Neuronal stem cell (in vitro differentiated cells): ENCODE measurements at regions not wholly inside any gene's neighbourhood (a gene's known extent, or its start where the extent isn't known, plus 50 kb on each side); places are given as distances from the start of the nearest gene placed in this dataset.
A peak's percentile ranks its signal among the peaks of the same experiment; 100 is the strongest.

ENCODE experiments used
- DNase-seq: peaks from one replicate; pipeline ENCODE4 v3.0.0-alpha.2; 2013; ENCODE audit warnings: low spot score
- H2AFZ ChIP-seq: one replicate; pipeline ENCODE4 v1.6.1; 2013; ENCODE audit warnings: mild to moderate bottlenecking, low read length, inconsistent platforms
- H2AK5ac ChIP-seq: 2 replicates; pipeline ENCODE4 v1.6.1; 2013; ENCODE audit warnings: low read depth, mild to moderate bottlenecking, inconsistent platforms, low read length, moderate library complexity, mixed read lengths
- H2BK120ac ChIP-seq: 2 replicates; pipeline ENCODE4 v1.6.1; 2013; ENCODE audit warnings: low read depth, mild to moderate bottlenecking, inconsistent platforms, low read length, moderate library complexity, mixed read lengths
- H2BK12ac ChIP-seq: one replicate; pipeline ENCODE4 v1.6.1; 2013; ENCODE audit warnings: low read length, inconsistent platforms
- H2BK15ac ChIP-seq: 2 replicates; pipeline ENCODE4 v1.6.1; 2013; ENCODE audit warnings: mild to moderate bottlenecking, low read length, inconsistent platforms, mixed read lengths
- H2BK5ac ChIP-seq: one replicate; pipeline ENCODE4 v1.6.1; 2013; ENCODE audit warnings: inconsistent platforms, mild to moderate bottlenecking, low read length, moderate library complexity
- H3K14ac ChIP-seq: one replicate; pipeline ENCODE4 v1.6.1; 2013; ENCODE audit warnings: low read length, inconsistent platforms
- H3K18ac ChIP-seq: 2 replicates; pipeline ENCODE4 v1.6.1; 2013; ENCODE audit warnings: low read length, inconsistent platforms
- H3K23ac ChIP-seq: 2 replicates; pipeline ENCODE4 v1.6.1; 2013; ENCODE audit warnings: low read depth, mild to moderate bottlenecking, mixed read lengths, low read length, inconsistent platforms; ENCODE audit not compliant: poor library complexity
- H3K27ac ChIP-seq: replicated peaks from 3 replicates; pipeline ENCODE4 v1.5.1; 2013; ENCODE audit warnings: low read length, inconsistent platforms
- H3K27me3 ChIP-seq, 3 experiments: 2 replicates each; pipeline ENCODE4 v1.6.1; 2013; ENCODE audit warnings: low read length in 3 of 3, mild to moderate bottlenecking in 2 of 3, inconsistent platforms in 1 of 3, low read depth in 1 of 3, mixed read lengths in 1 of 3, moderate library complexity in 1 of 3; ENCODE audit not compliant: control insufficient read depth in 3 of 3, insufficient read depth in 3 of 3
- H3K36me3 ChIP-seq, 2 donors: replicated peaks in 1 of 2; 2 replicates each; pipeline ENCODE4 v1.6.1; 2013; ENCODE audit warnings: low read length in 2 of 2; ENCODE audit not compliant: control insufficient read depth in 2 of 2, insufficient read depth in 2 of 2
- H3K4ac ChIP-seq: 2 replicates; pipeline ENCODE4 v1.6.1; 2013; ENCODE audit warnings: inconsistent platforms, mild to moderate bottlenecking, low read length, moderate library complexity
- H3K4me1 ChIP-seq, 2 donors: 1 replicate in 1 of 2; 2 replicates in 1 of 2; pipeline ENCODE4 v1.6.1; 2013; ENCODE audit warnings: low read length in 2 of 2, low read depth in 1 of 2; ENCODE audit not compliant: control insufficient read depth in 2 of 2, insufficient read depth in 1 of 2
- H3K4me2 ChIP-seq: one replicate; pipeline ENCODE4 v1.6.1; 2013; ENCODE audit warnings: mild to moderate bottlenecking, low read length, inconsistent platforms; ENCODE audit not compliant: insufficient read depth, poor library complexity, severe bottlenecking
- H3K4me3 ChIP-seq, 2 donors: 2 replicates each; pipeline ENCODE4 v1.5.1; 2013; ENCODE audit warnings: low read length in 2 of 2, mild to moderate bottlenecking in 2 of 2, inconsistent platforms in 1 of 2, moderate library complexity in 1 of 2
- H3K79me1 ChIP-seq: one replicate; pipeline ENCODE4 v1.6.1; 2013; ENCODE audit warnings: low read depth, mild to moderate bottlenecking, inconsistent platforms, low read length, moderate library complexity
- H3K9ac ChIP-seq: one replicate; pipeline ENCODE4 v1.6.1; 2013; ENCODE audit warnings: mild to moderate bottlenecking, low read depth, low read length, inconsistent platforms; ENCODE audit not compliant: poor library complexity
- H3K9me3 ChIP-seq, 2 donors: replicated peaks in 1 of 2; 2 replicates each; pipeline versions ENCODE3 to v1.6.1; 2013; ENCODE audit warnings: low read length in 2 of 2, mild to moderate bottlenecking in 2 of 2, inconsistent platforms in 1 of 2, low read depth in 1 of 2, mixed read lengths in 1 of 2, moderate library complexity in 1 of 2; ENCODE audit not compliant: control insufficient read depth in 2 of 2, insufficient read depth in 1 of 2
- H4K8ac ChIP-seq: one replicate; pipeline ENCODE4 v1.6.1; 2013; ENCODE audit warnings: low read depth, mild to moderate bottlenecking, inconsistent platforms, low read length, moderate library complexity
- H4K91ac ChIP-seq: one replicate; pipeline ENCODE4 v1.6.1; 2013; ENCODE audit warnings: low read length, low read depth, mild to moderate bottlenecking, inconsistent platforms; ENCODE audit not compliant: poor library complexity
- WGBS, 2 donors: extraction: QIAGEN DNeasy Blood & Tissue Kit; methylation state at CpG; one replicate each; pipeline ENCODE4 v1.1.7; 2013; ENCODE audit warnings: missing lambda C conversion rate in 2 of 2, mixed read lengths in 1 of 2; ENCODE audit not compliant: insufficient read length in 2 of 2, insufficient replicate concordance in 1 of 2; ENCODE audit errors: extremely low coverage in 2 of 2; 5-methylcytosine and 5-hydroxymethylcytosine counted together

- Histone ChIP-seq H3K4me3 (no peak overlapping the region), H3K27me3 (no peaks in the 10 kb centered on the region), H2AFZ (no peak overlapping the region), H2BK5ac (no peak overlapping the region), H2BK120ac (no peak overlapping the region), H3K14ac (no peak overlapping the region), H4K91ac (no peak overlapping the region), H3K27ac (no peak overlapping the region), H2BK12ac (no peak overlapping the region), H3K79me1 (no peaks in the 10 kb centered on the region), H3K4me2 (no peak overlapping the region), H3K9ac (no peak overlapping the region), H2BK15ac (no peak overlapping the region), H3K4ac (no peak overlapping the region), H4K8ac (no peak overlapping the region), H2AK5ac (no peak overlapping the region), H3K23ac (no peak overlapping the region), H3K36me3 (no peaks in the 10 kb centered on the region), H3K9me3 (no peaks in the 10 kb centered on the region), H3K18ac (no peak overlapping the region), H3K4me1 (peaks cover 0 to 1% of the 10 kb centered on the region in 2 donors)
- no CpG with 5 or more reads among the region's 7 CpGs for WGBS, 2 donors
- DNase-seq = no peak
These were observed 88.4 kb upstream of the PLSCR4 start for GRCh38 chr3:146339349-146339748.

DNA sequence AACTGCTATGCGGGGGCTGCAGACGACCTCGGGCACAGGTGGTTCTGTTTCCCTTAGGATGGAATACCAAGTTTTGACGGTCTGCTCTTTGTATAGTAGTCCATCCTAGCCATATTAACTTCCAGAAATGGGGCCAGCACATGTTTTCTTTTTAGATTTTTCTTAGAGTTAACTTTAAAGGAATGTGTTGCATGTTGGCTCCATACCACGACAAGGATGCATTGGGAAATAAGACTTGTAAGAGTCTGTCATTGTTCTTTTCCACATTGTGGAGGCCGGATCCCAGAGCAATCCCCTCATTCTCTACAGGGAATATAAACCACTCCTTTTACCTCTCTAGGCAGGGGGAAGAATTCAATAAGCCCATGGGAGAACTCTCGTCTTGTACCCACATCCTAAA is 87.1 kb upstream of the PLSCR4 start:
- Histone ChIP-seq H3K14ac (no peak overlapping the region), H2BK120ac (no peak overlapping the region), H3K18ac (no peak overlapping the region), H3K79me1 (no peaks in the 10 kb centered on the region), H2AFZ (no peak overlapping the region), H3K4me3 (no peak overlapping the region), H2AK5ac (no peak overlapping the region), H3K27ac (no peak overlapping the region), H3K27me3 (no peaks in the 10 kb centered on the region), H4K8ac (no peak overlapping the region), H4K91ac (no peak overlapping the region), H2BK15ac (no peak overlapping the region), H3K4me2 (no peak overlapping the region), H3K4ac (no peak overlapping the region), H3K9ac (no peak overlapping the region), H3K36me3 (no peaks in the 10 kb centered on the region), H3K9me3 (no peaks in the 10 kb centered on the region), H2BK12ac (no peak overlapping the region), H3K23ac (no peak overlapping the region), H2BK5ac (no peak overlapping the region), H3K4me1 (peaks cover 0 to 1% of the 10 kb centered on the region in 2 donors)
- WGBS, 2 donors = no CpG with 5 or more reads among the region's 7 CpGs
- no peak for DNase-seq

DNA sequence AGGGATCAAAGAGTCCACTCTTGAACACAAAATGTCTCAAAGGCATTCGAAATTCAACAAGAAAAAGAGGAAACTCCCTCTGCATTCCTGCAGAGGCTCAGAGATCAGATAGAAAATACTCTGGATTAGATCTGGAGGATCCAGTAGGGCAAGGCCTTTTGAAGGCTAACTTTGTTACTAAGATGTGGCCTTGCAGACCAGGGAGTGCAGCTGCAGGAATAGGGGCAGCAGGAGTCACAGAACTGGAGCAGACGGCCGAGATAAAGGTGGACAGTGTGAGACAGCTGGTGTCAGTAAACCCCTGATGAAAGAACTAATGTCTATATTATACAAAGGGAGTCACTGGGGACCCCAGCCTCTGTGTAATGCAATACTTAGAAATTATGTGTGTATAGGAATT is 84.5 kb upstream of the PLSCR4 start:
- no CpG with 5 or more reads among the region's 3 CpGs for WGBS, 2 donors

DNA sequence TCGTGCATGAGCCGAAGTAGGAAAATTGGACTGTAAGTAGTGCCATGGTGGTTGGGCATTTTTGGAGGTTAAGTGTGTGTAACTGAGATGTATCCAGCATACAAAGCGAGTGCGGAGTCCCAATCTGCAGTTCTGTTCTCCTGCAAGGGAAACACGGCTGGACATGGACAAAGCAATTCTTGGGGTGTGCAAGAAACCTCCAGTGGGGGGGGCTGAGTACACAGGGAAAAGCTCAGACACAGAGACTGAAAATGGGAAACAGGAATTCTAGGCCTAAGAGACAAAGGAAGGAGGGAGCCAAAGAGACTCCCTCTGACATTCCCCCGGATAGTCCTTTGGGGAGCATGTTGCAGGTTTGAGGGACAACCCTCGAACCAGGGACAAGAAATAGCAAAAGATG is 83.2 kb upstream of the PLSCR4 start:
- Histone ChIP-seq H3K4me2 (no peak overlapping the region), H4K91ac (no peak overlapping the region), H3K27me3 (no peaks in the 10 kb centered on the region), H2BK12ac (no peak overlapping the region), H2BK5ac (no peak overlapping the region), H3K9me3 (no peaks in the 10 kb centered on the region), H3K9ac (no peak overlapping the region), H3K4ac (no peak overlapping the region), H2BK120ac (no peak overlapping the region), H3K4me1 (no peaks in the 10 kb centered on the region), H2BK15ac (no peak overlapping the region), H3K79me1 (no peaks in the 10 kb centered on the region), H2AFZ (peak overlapping the region; percentile 41), H3K18ac (no peak overlapping the region), H3K4me3 (no peak overlapping the region), H3K23ac (no peak overlapping the region), H3K14ac (no peak overlapping the region), H3K27ac (no peak overlapping the region), H4K8ac (no peak overlapping the region), H3K36me3 (no peaks in the 10 kb centered on the region), H2AK5ac (no peak overlapping the region)
- WGBS, 2 donors = no CpG with 5 or more reads among the region's 7 CpGs
- DNase-seq = no peak

More for the DNA sequence above, 84.5 kb upstream of the PLSCR4 start:
- Histone ChIP-seq H3K79me1 (no peaks in the 10 kb centered on the region), H3K27ac (no peak overlapping the region), H4K91ac (no peak overlapping the region), H3K23ac (no peak overlapping the region), H3K4ac (no peak overlapping the region), H3K4me3 (no peak overlapping the region), H3K18ac (no peak overlapping the region), H3K14ac (no peak overlapping the region), H2BK5ac (no peak overlapping the region), H4K8ac (no peak overlapping the region), H2BK12ac (no peak overlapping the region), H3K4me1 (no peaks in the 10 kb centered on the region), H3K4me2 (no peak overlapping the region), H3K36me3 (no peaks in the 10 kb centered on the region), H2BK15ac (no peak overlapping the region), H2AFZ (no peak overlapping the region), H3K9ac (no peak overlapping the region), H3K9me3 (no peaks in the 10 kb centered on the region), H2AK5ac (no peak overlapping the region), H3K27me3 (no peaks in the 10 kb centered on the region), H2BK120ac (no peak overlapping the region)
- no peak for DNase-seq
